ENCODE measurements at regions not wholly inside any gene's neighbourhood (a gene's known extent, or its start where the extent isn't known, plus 50 kb on each side); places are given as distances from the start of the nearest gene placed in this dataset.

- no peaks in the 10 kb centered on the region for H3K4me1 Mint-ChIP-seq
- no peaks in the 10 kb centered on the region for H3K9me3 Mint-ChIP-seq
- no peak overlapping the region for H3K4me3 Mint-ChIP-seq
- H3K27ac Mint-ChIP-seq = no peak overlapping the region
- no peaks in the 10 kb centered on the region for H3K36me3 Mint-ChIP-seq (ENCODE audit: low read depth)
- no peaks in the 10 kb centered on the region for H3K27me3 Mint-ChIP-seq (ENCODE audit: low read depth)
- no peak for TF ChIP-seq CTCF (IDR thresholded peaks at IDR 0.05; ENCODE audit: unreplicated experiment in 3 of 3)
These were observed 814.6 kb upstream of the CCDC179 start for GRCh38 chr11:23674866-23675265.

GRCh38 chr11:23679041-23679440, 817.8 kb upstream of the LUZP2 start:
- Mint-ChIP-seq H3K4me1 (no peaks in the 10 kb centered on the region), H3K9me3 (no peaks in the 10 kb centered on the region), H3K27me3 (ENCODE audit: low read depth) (no peaks in the 10 kb centered on the region), H3K27ac (no peak overlapping the region), H3K4me3 (no peak overlapping the region), H3K36me3 (ENCODE audit: low read depth) (no peaks in the 10 kb centered on the region)
- no peak for TF ChIP-seq CTCF (IDR thresholded peaks at IDR 0.05; ENCODE audit: unreplicated experiment in 3 of 3)

GRCh38 chr11:23679981-23680380, 816.9 kb upstream of the LUZP2 start:
- H3K36me3 Mint-ChIP-seq (ENCODE audit: low read depth) = no peaks in the 10 kb centered on the region
- no peaks in the 10 kb centered on the region for H3K27me3 Mint-ChIP-seq (ENCODE audit: low read depth)
- TF ChIP-seq CTCF (IDR thresholded peaks at IDR 0.05; ENCODE audit: unreplicated experiment in 3 of 3) = no peak
- no peaks in the 10 kb centered on the region for H3K4me1 Mint-ChIP-seq
- no peak overlapping the region for H3K4me3 Mint-ChIP-seq
- no peaks in the 10 kb centered on the region for H3K9me3 Mint-ChIP-seq
- no peak overlapping the region for H3K27ac Mint-ChIP-seq

- Mint-ChIP-seq H3K27me3 (ENCODE audit: low read depth) (no peaks in the 10 kb centered on the region), H3K9me3 (no peaks in the 10 kb centered on the region), H3K36me3 (ENCODE audit: low read depth) (no peaks in the 10 kb centered on the region), H3K4me3 (no peak overlapping the region), H3K4me1 (no peaks in the 10 kb centered on the region), H3K27ac (no peak overlapping the region)
- no peak for TF ChIP-seq CTCF (IDR thresholded peaks at IDR 0.05; ENCODE audit: unreplicated experiment in 3 of 3)
These were observed 816.2 kb upstream of the LUZP2 start for GRCh38 chr11:23680488-23681230.

- no peak overlapping the region for H3K27ac Mint-ChIP-seq
These were observed 812.2 kb upstream of the LUZP2 start for GRCh38 chr11:23684701-23685100.

More at GRCh38 chr11:23684701-23685100, 812.2 kb upstream of the LUZP2 start:
- no peak overlapping the region for H3K4me3 Mint-ChIP-seq
- no peaks in the 10 kb centered on the region for H3K27me3 Mint-ChIP-seq (ENCODE audit: low read depth)
- no peak for TF ChIP-seq CTCF (IDR thresholded peaks at IDR 0.05; ENCODE audit: unreplicated experiment in 3 of 3)
- H3K4me1 Mint-ChIP-seq = no peaks in the 10 kb centered on the region
- H3K9me3 Mint-ChIP-seq = no peaks in the 10 kb centered on the region
- no peaks in the 10 kb centered on the region for H3K36me3 Mint-ChIP-seq (ENCODE audit: low read depth)
